ENCODE measurements at regions not wholly inside any gene's neighbourhood (a gene's known extent, or its start where the extent isn't known, plus 50 kb on each side); places are given as distances from the start of the nearest gene placed in this dataset.

GRCh38 chr6:134667111-134667510 lies 282.8 kb downstream of the ALDH8A1 start:
- H3K27me3 ChIP-seq (replicated peaks in 1 of 7), result no peaks in the 10 kb centered on the region
- intact Hi-C loops (cut with DNase I; ENCODE audit: low total_unique reads), result no loop called here
- no peak for DNase-seq
- H3K36me3 ChIP-seq, result no peaks in the 10 kb centered on the region
- no peaks in the 10 kb centered on the region for H3K9me3 ChIP-seq
- no peak overlapping the region for H3K27ac ChIP-seq
- TF ChIP-seq POLR2A (IDR thresholded peaks at IDR 0.05) (no peak), POLR2AphosphoS5 (IDR thresholded peaks at IDR 0.05) (no peak), CTCF (IDR thresholded peaks at IDR 0.05 in 8 of 11, conservative IDR thresholded peaks at IDR 0.05 in 3 of 11) (no peak)
- no peak overlapping the region for H3K4me3 ChIP-seq
- peaks cover 0 to 5% (median 0%) of the 10 kb centered on the region in 6 donors for H3K4me1 ChIP-seq
- 91 to 96% (median 93%) methylated on average over 2 of the region's 2 CpGs for WGBS, 5 donors

DNA sequence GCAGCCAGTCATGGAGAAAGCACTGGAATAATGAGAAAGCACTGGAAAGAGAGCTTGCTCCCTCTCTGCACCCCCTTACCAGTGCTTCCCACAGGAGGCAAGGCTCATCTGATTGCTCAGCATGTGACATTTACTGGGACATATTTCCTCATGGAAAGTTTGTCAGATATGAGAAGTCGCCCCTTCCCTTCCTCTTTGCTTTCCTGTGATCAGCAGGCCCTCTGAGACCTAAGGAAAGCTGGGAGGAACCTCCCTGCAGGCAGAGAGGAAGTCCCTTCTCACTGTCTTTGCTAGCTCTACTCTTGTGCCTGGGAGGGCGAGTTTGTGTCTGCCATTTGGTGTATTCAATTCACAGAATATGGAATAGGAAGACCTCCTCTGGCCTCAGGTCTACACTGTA lies 283.8 kb downstream of the ALDH8A1 start:
- intact Hi-C loops (cut with DNase I; ENCODE audit: low total_unique reads), result no loop called here
- peaks cover 0 to 5% (median 0%) of the 10 kb centered on the region in 6 donors for H3K4me1 ChIP-seq
- 53 to 87% (median 63%) methylated on average over 2 of the region's 2 CpGs for WGBS, 5 donors
- no peak overlapping the region for H3K27ac ChIP-seq
- no peaks in the 10 kb centered on the region for H3K27me3 ChIP-seq (replicated peaks in 1 of 7)
- no peaks in the 10 kb centered on the region for H3K36me3 ChIP-seq
- DNase-seq, result no peak
- no peak for TF ChIP-seq POLR2AphosphoS5 (IDR thresholded peaks at IDR 0.05)
- TF ChIP-seq POLR2A (IDR thresholded peaks at IDR 0.05), result no peak
- no peak for TF ChIP-seq CTCF (IDR thresholded peaks at IDR 0.05 in 8 of 11, conservative IDR thresholded peaks at IDR 0.05 in 3 of 11)
- no peak overlapping the region for H3K4me3 ChIP-seq
- no peaks in the 10 kb centered on the region for H3K9me3 ChIP-seq

DNA sequence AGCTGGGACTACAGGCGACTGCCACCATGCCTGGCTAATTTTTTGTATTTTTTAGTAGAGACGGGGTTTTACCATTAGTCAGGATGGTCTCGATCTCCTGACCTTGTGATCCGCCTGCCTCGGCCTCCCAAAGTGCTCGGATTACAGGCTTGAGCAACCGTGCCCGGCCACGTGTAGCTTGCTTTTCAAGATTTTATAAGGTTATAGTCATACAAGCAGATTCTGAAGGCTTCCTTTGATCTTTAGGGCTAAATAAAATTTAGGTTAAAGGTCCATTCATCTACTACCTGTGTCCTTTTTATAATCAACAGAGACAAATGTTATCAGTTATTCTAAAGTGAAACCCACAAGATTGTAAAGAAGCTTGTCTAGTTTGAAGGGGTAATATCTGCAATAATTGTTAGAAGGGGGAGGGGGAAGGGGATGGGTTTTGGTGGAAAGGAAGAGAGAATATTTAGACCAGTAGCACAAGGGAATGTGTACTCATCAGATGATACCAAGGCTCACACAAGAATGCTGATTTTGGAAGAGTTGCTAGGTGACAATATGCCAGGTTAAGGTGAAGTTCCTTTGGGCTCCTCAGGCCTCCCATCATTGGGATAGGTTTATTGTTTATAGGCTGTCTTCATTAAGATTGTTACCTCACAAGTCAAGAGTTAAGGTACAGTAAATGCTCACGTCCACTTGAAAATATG lies 284.7 kb downstream of the ALDH8A1 start:
- Histone ChIP-seq H3K27me3 (replicated peaks in 1 of 7) (no peaks in the 10 kb centered on the region), H3K4me3 (no peak overlapping the region), H3K36me3 (no peaks in the 10 kb centered on the region), H3K27ac (no peak overlapping the region), H3K9me3 (no peaks in the 10 kb centered on the region), H3K4me1 (peaks cover 0 to 5% (median 0%) of the 10 kb centered on the region in 6 donors)
- intact Hi-C loops (cut with DNase I; ENCODE audit: low total_unique reads), result no loop called here
- DNase-seq, result no peak
- 90 to 96% (median 94%) methylated on average over 10 of the region's 10 CpGs for WGBS, 5 donors
- TF ChIP-seq POLR2AphosphoS5 (IDR thresholded peaks at IDR 0.05) (no peak), CTCF (IDR thresholded peaks at IDR 0.05 in 8 of 11, conservative IDR thresholded peaks at IDR 0.05 in 3 of 11) (no peak), POLR2A (IDR thresholded peaks at IDR 0.05) (no peak)

DNA sequence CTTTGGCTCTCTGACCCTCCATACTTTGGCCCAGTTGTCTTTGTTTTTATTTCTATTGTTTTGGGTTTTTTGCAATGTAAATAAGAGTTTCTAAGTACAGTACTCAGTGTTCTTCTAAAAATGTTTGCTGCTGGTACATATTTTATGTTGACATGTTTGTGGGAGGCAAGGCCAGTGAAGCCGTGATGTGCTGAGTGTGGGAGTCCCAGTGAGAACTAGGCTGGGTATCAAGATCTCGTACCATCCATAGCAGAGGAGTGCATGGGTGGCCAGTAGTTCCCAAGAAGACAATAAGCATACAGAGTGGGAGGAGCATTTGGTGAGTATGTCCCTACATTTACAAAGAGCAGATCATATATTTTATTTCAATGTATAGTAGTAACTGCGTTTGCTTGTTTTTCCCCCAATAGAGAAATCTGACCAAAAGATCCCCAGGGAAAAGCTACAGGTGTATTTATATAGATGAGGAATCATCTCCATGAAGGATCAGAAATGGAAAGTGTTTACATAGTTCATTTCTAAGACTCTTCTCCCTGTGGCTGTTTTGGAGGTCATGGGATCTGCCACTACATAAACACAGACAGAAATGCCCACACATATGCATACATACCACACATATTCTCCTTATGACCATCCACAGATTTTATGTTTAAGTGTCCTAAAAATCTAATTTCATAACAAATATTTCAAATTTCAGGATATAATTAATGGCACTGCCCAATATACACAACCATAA lies 285.9 kb downstream of the ALDH8A1 start:
- no peak overlapping the region for H3K4me3 ChIP-seq
- no peaks in the 10 kb centered on the region for H3K36me3 ChIP-seq
- WGBS, 5 donors, result 85 to 98% (median 90%) methylated on average over 3 of the region's 3 CpGs
- DNase-seq, result no peak
- H3K9me3 ChIP-seq, result no peaks in the 10 kb centered on the region
- peaks cover 0 to 5% (median 0%) of the 10 kb centered on the region in 6 donors for H3K4me1 ChIP-seq
- no peak overlapping the region for H3K27ac ChIP-seq
- no peaks in the 10 kb centered on the region for H3K27me3 ChIP-seq (replicated peaks in 1 of 7)
- intact Hi-C loops (cut with DNase I; ENCODE audit: low total_unique reads), result no loop called here
- TF ChIP-seq POLR2AphosphoS5 (IDR thresholded peaks at IDR 0.05), result no peak
- TF ChIP-seq CTCF (IDR thresholded peaks at IDR 0.05 in 8 of 11, conservative IDR thresholded peaks at IDR 0.05 in 3 of 11), result no peak
- TF ChIP-seq POLR2A (IDR thresholded peaks at IDR 0.05), result no peak

All from spleen (tissue), 11 donors.